NCI-H774 (cell line): ENCODE measurements at regions not wholly inside any gene's neighbourhood (a gene's known extent, or its start where the extent isn't known, plus 50 kb on each side); places are given as distances from the start of the nearest gene placed in this dataset.
A peak's percentile ranks its signal among the peaks of the same experiment; 100 is the strongest.

Experiments used
- DNase-seq: peaks from one replicate; lab custom pipeline; 2025; lab: John Stamatoyannopoulos, UW

DNA sequence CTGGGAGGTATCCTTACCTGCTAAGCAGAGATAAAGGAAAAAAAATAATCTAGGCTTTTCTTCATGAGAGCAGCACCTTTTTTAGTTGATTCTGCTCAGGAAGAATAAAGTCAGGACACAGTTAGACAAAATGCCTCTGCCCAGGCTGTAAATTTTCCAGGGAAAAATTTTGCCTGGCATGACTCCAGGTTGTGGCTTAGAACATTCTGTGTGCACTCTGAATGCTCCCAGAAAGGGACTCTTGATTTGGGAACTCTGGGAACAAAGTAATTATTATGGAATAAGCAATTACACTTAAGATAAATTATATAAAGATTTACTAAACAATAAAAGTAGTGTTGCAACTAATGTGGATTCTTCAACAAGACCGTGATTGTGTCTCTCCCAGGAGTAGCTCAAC, 826.2 kb upstream of the TENM3 start:
- no peak for DNase-seq

DNA sequence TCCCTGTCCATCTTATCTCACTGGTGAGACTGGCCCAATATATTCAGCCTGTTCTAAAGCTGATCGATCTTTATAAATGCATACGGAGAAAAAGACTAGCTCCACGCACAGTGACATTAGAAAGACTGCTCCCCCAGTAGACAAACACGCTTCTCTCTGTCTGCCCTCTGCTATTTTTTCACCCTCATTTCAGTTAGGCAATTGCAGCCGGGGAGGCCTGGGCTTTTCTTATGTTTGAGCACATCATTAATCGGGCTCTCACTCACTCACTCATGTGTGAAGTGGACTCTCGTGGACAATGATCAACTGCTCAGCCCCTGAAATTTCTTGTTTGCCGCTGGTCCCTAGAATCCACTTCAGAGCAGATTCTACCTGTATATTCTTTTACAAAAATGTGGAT, 824.7 kb upstream of the TENM3 start:
- peak; percentile 70 for DNase-seq

DNA sequence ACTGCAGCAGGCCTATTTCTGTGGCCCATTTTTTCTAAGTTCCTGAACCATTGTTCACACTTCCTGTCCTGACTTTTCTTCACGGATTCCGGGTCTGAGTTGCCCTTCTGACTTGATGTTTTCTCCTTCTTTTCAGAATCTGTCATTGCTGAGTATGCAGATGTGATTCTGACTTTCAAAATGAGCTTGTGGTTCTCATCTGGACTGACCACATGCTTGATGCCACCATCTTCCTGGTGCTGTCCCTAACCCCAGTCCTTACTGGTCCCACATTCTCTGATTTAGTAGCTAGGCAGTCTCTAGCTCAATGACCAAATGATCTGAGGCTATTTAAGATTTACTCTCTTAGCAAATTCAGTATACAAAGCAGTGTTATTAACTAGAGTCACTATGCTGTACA, 822.3 kb upstream of the TENM3 start:
- DNase-seq, result no peak

DNA sequence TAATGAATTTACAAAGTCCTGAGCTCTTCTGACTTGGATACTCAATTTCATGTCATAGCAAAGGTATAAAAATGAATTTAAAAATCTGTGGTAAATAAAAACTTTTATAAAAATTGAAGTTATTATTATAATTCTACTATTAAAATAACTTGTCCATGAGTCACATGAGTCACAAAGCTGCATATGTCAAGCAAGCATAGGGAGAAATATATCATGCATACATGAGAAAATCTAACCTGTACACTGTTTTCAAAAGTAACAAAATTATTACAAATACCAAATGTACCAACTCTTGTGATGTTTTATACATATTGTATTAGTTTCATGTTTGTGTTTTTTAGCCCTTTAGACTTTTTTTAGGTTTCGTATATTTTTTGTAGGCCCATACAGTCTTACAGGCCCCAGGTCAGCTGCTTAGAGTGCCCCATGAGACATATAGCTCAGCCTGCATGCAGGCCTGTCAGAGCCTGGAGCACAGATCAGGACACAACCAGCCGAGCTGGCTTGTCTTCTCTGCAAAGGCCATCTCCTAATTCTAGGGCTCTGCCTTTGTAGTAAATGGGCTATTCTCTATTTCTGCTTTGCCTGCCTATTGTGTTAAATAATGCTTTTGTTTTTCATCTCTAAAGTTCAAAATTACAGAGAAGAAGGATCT, 818.7 kb upstream of the TENM3 start:
- no peak for DNase-seq

DNA sequence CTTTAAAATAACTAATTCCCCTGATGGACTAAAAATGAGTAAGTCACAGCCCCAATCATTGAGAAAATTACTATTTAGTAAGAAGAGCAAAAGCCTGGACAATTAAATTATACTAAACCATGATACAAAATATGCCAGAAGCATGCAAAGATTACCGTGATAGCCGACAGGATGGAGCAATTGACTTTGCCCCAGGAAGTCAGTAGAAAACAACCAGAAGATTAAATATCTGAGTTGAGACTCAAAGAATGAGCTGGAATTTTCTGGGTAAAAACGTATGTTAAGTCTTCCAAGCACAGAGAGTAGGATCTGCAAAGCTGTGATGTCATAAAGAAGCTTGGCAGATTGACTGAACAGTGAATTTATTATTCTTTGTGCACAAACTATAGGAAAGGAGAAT, 816.1 kb upstream of the TENM3 start:
- DNase-seq, result no peak

DNA sequence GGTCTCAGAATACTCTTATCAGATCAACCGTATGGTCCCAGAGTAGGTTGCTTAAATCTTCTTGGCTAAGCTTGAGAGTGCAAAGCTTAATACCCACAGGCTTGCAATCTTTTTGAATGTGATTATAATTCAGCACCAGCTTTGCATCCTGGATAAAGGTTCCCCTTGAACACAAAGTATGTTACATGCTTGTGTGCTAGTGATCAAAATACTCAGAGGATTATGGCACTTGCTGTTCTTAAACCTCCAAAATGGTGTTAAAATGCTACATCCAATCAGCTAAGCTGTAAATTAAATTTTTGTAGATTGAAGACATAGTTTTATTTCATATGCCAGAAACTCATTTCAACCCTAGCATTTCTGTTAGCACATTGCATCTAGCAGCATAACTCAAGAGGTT, 812.2 kb upstream of the TENM3 start:
- no peak for DNase-seq

DNA sequence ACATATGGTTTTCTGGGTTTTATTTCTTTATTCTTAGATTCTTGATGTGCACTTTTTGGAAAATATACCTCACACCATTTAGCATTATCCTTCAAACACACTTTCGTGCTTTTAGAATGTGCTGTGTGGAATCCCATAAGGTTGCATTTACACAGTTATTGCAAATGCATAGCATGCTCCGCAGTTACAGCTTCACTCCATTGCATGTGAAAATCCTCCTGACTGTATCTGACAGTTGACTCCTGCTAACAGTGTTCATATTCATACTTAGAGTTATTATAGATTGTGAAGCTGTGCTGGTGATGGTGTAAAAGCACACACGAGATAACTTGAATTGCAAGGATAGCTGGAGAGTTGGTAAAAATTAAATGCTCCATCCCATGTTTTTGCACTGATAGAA, 811.5 kb upstream of the TENM3 start:
- DNase-seq, result no peak

DNA sequence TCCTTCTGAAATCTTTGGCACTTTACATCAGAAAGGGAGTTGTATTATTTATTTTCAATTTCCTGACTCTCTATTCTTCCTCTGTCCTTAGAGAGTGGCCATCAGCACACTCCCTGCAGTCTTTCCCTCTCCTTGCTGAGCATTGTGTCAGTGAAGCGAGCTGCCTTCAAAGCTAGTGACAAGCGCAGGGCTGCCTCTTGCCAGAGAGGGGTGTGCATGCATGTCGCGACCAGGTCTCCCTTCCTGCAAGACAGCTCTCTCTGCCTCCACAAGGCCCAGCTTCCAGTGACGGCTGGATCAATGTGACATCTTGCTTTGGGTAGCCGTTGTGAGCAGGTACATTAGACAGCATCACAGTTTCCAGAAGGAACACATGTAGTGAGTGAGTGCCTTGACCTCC, 810.9 kb upstream of the TENM3 start:
- DNase-seq, result no peak

DNA sequence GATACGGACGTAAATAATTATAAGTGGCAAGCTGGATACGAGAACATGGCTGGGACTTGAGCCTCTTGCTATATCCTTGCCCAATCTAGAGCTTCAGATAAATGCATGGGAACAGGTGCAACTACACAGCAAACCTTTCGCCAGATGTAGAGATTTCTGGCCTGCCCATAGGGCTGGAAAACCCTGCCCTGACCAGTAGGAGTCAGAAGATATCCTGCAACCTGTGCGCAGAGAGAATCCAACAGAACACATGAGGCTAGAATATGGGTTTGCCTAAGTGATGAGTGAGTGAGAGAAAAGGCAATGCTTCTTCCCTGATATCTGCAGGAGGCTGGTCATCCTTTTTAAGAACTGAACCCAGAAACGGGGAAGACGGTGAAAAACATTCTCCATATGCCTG, 805.3 kb upstream of the TENM3 start:
- no peak for DNase-seq

DNA sequence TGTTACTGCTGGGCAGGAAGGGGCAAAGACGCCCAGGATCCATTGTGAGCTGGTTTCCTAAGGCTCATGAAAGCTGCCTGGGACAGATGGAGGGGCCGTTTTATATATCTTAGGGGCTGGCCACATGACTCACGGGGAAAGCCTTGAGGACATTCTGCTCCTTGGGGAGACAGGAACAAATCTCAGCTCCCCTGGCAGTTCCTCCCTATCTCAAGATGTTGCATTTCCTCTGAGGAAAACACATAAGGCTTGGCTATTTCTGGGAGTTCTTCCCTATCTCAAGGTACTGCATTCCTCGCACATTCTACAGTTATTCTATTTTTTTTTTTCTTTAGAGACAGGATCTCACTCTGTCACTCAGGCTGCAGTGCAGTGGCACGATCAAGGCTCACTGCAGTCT, 804.6 kb upstream of the TENM3 start:
- no peak for DNase-seq

DNA sequence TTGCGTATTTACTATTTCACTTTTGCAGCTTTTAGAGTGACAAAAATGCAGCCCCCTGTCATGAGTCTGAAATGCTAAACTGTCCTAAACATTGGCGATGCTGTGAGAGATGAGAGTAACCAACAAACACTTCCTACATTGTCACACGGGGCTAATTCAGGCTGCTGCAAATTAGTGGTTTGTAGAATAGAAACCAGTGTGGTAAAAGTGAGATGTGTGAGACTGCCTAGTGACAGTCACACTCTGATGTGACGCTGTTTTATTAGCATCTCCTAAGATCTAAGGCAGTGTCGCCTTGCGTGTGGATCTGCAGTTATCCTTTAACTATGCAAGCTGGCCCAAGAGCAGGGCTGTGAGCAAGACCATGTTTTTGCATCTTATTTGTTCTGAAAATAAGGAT, 800.2 kb upstream of the TENM3 start:
- no peak for DNase-seq

DNA sequence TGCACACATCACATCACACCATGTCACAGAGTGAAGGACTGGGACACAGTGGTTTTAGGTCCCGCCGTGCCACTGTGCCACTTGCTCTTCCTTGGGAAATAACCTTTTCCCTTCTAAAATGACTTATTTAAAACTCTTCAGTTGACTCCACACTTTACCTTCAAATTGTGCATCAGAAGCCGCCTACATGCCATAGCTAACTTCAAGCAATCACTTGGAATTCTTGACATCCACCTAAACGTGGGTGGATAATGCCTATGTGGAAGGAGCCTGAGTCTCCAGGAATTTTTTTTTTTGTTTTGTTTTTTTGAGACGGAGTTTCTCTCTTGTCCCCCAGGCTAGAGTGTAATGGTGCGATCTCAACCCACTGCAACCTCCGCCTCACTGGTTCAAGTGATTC, 777.4 kb upstream of the TENM3 start:
- no peak for DNase-seq

DNA sequence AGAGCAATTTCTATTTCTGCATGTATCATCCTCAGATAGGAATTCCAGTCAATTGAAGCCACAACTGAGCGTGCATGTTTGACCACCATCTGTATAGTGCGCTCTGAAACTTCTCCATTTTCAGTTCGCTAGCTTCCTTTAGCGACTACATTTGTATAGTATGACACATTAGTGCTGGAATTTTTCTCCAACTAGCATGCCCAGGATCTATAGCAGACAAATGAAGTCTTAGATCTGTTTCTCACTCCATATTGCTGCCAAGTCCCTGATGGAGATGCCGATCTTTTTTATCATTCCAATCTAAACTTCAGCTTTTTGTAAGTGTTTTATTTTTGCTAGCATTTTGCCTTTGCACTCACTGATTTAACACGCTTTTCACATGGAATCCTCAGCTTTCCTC, 774.8 kb upstream of the TENM3 start:
- no peak for DNase-seq

DNA sequence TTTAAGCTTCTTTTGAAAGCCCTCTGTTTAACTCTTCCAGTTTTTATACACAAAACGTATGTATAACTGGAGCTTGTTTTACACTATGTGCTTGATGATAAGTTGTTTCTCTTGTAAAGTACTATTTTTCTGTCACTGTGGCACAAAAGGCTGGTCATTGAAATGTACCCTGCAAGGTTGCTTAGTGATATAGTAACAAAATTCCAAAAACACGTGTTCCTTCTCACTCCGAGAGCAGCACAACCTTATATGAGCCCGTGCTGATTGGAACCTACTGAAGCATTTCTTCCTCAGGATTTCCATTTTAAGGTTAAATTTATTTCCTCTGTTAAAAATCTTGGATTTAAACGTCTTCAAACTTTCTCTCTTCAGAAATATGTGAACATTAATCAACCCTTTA, 772.9 kb upstream of the TENM3 start:
- no peak for DNase-seq

DNA sequence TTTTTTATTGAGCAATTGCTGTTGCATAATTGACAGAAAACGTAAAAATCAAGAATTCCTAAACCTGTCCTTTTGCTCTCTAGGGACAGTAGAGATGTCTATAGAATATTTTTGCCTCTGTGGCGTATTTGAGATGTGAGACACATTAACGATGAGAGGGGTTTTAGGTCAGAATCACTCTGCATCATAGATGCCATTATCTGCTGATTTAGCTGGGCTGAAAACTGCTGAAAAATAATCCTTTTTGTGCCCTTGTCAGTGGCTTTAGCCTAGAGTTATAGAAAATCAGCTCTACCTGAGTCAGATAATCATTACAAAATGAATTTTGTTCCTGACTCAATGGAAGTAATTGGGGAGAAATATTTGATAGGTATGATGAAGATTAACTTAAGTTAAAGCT, 767.8 kb upstream of the TENM3 start:
- DNase-seq, result no peak

DNA sequence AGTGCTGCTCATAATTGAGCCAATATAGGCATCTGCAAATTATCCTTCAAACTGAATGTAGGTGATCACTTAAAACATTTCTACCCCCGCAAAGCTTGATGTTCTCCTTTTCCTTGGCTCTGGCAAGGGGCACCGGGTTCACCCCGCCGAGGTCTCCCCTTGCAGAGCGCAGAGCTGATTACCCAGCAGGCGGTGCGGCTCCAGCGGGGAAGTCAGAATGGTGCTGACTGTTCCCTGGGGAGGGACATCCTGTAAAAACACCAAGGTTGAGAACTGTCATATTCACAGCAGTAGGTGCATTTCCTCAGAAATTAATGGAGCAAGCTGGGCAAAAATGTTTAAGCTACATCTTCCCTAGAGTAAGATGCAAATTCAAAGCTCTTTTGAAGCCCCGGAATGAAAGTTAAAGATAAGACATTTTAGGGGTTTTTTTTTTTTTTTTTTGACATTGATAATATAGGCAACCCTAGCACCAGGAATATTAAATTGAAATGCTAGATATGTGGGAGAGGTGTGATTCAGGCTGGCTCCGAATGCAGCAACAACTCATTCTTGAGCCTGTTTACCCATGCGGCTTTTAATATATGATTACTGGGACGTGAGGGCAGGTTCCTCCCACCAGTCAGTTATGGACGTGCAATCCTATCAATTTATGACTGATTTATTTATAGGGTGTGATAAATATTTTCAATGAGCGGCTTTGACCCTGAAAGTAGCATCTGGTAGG, 767.3 kb upstream of the TENM3 start:
- DNase-seq, result no peak

DNA sequence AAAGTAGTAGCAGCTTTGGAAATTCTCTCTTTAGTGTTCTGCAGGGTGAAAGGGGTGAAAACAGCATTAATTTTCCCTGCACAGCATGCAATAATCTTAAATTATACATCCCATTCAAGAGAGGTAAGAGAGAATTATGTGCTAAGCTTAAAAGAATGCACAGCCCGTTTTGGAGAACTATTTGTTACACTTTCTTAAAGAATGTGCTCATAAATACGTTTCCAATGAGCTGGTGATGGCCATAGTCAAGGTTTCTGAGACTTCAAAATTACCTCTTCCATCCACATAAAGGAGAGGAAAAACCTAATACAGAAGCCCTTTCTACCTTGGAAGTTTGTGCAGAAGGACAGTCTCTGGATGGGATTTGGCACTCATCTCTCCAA, 766.7 kb upstream of the TENM3 start:
- DNase-seq, result no peak

DNA sequence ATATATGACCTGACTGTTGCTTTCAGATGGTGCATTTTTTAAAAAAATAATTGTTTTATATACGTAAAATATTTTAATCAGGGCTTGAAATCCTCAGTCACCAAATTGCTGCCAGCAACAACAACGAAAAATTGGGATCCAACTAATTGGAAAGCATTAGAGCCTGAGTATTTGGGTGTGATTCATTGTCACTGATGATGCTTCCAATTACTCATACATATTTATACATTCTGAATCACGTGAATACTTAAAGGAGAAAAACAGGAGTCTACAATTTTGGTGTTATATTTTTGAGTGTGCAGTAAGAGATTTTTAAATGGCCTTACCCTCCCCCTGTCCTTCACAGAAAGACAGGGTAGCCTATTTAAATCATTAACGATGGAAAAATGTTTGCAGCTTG, 765.6 kb upstream of the TENM3 start:
- DNase-seq, result no peak

DNA sequence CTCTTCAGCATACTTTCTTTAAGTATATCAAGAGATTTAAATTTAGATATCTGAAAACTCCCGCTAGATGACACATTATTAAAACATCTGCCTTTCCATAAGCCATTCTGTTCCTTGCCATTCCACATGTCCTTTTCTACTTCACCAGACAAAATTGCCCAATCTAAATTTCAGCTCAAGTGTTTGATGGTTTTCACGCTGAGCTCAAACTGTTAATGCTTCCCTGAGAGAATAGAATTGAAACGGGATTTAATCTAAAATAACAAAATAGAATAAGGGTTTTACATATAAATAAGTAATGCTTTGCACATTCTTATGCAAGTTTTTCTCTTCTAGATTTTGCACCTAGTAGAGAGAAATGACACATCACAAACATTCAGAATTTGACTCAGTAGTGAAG, 764.5 kb upstream of the TENM3 start:
- DNase-seq, result no peak

DNA sequence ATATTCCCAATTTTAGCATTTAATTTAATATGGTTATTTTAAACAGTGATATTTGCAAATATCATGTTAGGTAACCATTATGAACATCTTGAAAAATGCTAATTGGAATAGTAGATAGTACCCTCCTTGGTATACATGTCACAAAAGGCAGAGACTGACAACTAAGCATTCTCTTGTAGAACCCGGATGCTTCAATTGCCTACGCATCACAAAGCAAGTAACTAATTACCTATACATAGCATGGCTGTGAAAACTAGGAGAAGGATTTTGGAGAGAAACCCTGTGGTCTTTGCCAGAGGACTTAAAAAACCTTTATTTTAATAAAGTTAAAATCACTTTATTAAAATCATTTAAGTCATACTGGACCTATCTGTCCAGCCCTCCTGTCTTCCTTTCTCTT, 764.1 kb upstream of the TENM3 start:
- DNase-seq, result no peak

DNA sequence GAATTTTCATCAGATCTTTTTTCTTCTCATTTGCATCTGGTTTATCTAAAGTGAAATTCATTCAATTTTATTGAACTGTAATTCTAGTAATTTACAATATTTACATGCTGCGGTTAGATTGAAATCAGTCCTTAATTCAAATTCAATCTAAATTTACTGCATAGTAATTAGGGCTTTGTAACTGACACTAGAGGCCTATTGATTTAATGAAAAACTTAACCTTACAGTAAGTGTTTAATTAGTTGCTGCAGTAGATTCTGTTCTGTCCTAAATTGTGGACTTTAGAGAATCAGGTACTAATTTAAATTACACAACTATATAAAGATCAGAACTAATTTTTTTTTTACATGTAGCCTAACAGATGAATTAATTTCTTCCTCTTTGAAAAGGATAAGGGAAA, 758.8 kb upstream of the TENM3 start:
- DNase-seq, result no peak

DNA sequence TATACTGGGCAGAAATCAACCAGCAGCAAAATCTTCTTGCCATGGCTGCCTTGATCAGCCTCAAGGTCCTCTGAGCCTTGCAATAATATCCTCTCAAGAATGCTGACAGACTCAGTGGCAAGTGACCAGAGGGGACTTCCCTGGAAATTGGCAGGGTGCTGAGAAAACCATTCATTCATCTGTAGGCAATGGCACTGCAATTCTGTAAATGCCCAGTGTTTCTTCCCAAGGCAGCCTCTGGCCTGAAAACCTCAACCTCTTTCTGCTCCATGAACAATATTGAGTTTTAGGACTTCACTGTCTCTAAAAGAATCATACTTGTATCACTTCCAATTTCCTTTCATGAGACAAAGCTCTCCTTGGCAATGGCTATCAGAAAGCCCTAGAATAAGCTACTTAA, 754.3 kb upstream of the TENM3 start:
- DNase-seq, result no peak

DNA sequence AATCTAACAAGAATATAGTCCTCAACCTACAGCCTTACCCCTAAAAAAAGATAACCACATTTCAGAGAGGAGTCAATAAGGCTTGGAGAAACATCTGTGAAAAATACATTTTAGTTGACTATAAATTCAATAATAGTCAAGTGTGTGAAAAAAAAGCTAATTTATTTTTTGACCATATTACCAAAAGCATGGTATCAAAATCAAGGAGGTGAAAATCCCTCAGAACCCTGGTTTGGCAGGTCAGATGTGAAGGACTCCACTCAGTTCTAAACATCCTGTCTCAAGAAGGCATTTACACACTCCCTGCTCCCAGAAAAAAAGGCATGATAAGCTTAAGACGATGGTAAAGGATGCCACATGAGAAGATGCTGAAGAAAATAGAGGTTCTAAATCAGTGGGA, 745.1 kb upstream of the TENM3 start:
- no peak for DNase-seq

DNA sequence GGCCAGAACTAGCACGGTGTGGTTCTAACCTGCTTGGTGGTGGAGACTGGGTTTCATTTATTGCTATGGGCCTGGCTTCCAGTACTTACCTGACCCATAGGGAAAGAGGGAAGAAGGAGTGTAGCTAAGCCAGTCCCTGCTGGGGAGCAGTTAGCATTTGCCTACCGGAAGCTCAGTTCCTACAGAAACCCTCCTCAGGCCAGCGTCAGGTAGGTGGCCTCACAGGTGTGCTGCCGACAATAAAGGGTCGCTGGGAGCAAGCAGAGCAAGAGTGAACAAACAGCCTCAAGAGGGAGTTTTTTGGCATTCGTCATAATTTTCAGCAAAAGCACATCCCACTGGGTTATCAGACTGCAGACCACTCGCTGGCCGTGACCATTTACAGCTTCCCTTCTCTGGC, 740.6 kb upstream of the TENM3 start:
- peak; percentile 27 for DNase-seq
